ENCODE measurements at regions not wholly inside any gene's neighbourhood (a gene's known extent, or its start where the extent isn't known, plus 50 kb on each side); places are given as distances from the start of the nearest gene placed in this dataset.
A peak's percentile ranks its signal among the peaks of the same experiment; 100 is the strongest.

- Histone ChIP-seq H4K20me1 (replicated peaks; ENCODE audit: control insufficient read depth, insufficient read depth, low read length) (no peaks in the 10 kb centered on the region), H3K9me3 (replicated peaks; ENCODE audit: control insufficient read depth, insufficient read depth, low read depth, low read length) (no peaks in the 10 kb centered on the region), H3K79me2 (ENCODE audit: control insufficient read depth, insufficient read depth, low read length) (no peaks in the 10 kb centered on the region), H3K4me3 (no peak overlapping the region), H3K27ac (ENCODE audit: extremely low read depth, low read depth, low read length) (no peak overlapping the region), H3K9ac (ENCODE audit: insufficient read depth in 1 of 2, low read depth in 2 of 2, low read length in 2 of 2) (no peak overlapping the region), H3K4me2 (ENCODE audit: insufficient read depth, low read length) (no peak overlapping the region), H2AFZ (ENCODE audit: low read depth, low read length) (no peak overlapping the region), H3K36me3 (ENCODE audit: control insufficient read depth, insufficient read depth, low read length) (no peaks in the 10 kb centered on the region), H3K27me3 (ENCODE audit: control insufficient read depth in 2 of 2, insufficient read depth in 2 of 2, low read length in 2 of 2) (peaks cover 0 to 4% of the 10 kb centered on the region in 2 experiments; a peak in 1 of 5 replicates), H3K9me1 (ENCODE audit: control insufficient read depth, insufficient read depth, low read length) (no peaks in the 10 kb centered on the region), H3K4me1 (replicated peaks in 1 of 2; ENCODE audit: control insufficient read depth in 2 of 2, insufficient read depth in 2 of 2, low read length in 2 of 2) (peaks cover 0 to 3% of the 10 kb centered on the region in 2 experiments; a peak in 3 of 5 replicates)
- WGBS (ENCODE audit: insufficient coverage, low coverage, missing lambda C conversion rate) = 2% methylated on average over 4 of the region's 4 CpGs
- in situ Hi-C loops (cut with MboI) = no loop called here
- FAIRE-seq (no peak), ATAC-seq (no peak), DNase-seq (ENCODE audit: extremely low read depth in 1 of 4, low spot score in 3 of 4) (no peak)
- BruUV-seq (replicated peaks) = no TSS peak
- no peak for TF ChIP-seq ZNF518B (CRISPR knock-in tag; IDR thresholded peaks at IDR 0.05)
- TF ChIP-seq NR2C2 (CRISPR knock-in tag; IDR thresholded peaks at IDR 0.05) = no peak
- 0 out of 2 replicates have a peak, but pooled peaks have one; percentile 22 for TF ChIP-seq NR2C2 (tag; IDR thresholded peaks at IDR 0.05)
- no peak for TF ChIP-seq TCF15 (CRISPR knock-in tag; IDR thresholded peaks at IDR 0.05)
- no peak for TF ChIP-seq ZBTB34 (CRISPR knock-in tag; IDR thresholded peaks at IDR 0.05)
- 0 out of 2 replicates have a peak, but pooled peaks have one; percentile 13 for TF ChIP-seq SPI1 (IDR thresholded peaks at IDR 0.05; ENCODE audit: borderline replicate concordance, low read depth, low read length)
- TF ChIP-seq ZNF766 (CRISPR knock-in tag; conservative IDR thresholded peaks at IDR 0.05) = peak; percentile 98
- TF ChIP-seq USF2 (CRISPR knock-in tag; IDR thresholded peaks at IDR 0.05) = 0 out of 2 replicates have a peak, but pooled peaks have one; percentile 9
- TF ChIP-seq RFX1 (IDR thresholded peaks at IDR 0.05) = no peak
- no peak for TF ChIP-seq KAT7 (CRISPR knock-in tag; IDR thresholded peaks at IDR 0.05; ENCODE audit: borderline replicate concordance)
- intact Hi-C loops (cut with micrococcal nuclease) = no loop called here
- CTCF ChIA-PET (ENCODE audit: low intra/inter-chr PET ratio) = no interaction called here
- POLR2A ChIA-PET = interaction anchor here (0.6 to 1.7 kb wide), 3 partner anchors 18 to 152 kb away, joined by 4 to 5 read pairs (median 5); no protein-coding TSS in a partner anchor
Measured at GRCh38 chr15:70424937-70425411, 327.3 kb upstream of the TLE3 start.
